Smooth muscle cell of the brain vasculature (primary cell): ENCODE measurements at regions not wholly inside any gene's neighbourhood (a gene's known extent, or its start where the extent isn't known, plus 50 kb on each side); places are given as distances from the start of the nearest gene placed in this dataset.

Experiments
- DNase-seq: peaks from one replicate; pipeline ENCODE4 v3.0.0-alpha.2; 2012; ENCODE audit warnings: low read depth, low spot score

DNA sequence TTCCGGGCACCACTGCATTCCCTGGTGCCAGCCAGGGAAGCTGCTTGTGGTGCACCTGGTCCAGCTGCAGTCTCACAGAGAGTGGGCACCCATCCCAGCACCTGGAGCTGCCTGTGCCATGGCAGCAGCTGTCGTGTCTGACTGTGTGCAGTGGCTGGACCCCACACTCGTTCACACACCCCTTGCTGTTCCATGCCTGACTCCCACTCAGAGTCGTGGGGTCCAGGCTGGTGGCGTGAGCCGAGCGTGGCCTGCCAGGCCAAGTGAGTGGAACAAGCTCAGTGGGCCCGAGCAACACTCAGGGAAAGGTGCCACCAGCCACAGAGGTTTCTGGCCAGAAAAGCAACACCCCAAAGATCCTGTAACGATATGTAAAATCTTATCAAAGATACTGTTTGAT is 97.2 kb upstream of the KCNK1 start:
- DNase-seq: no peak

DNA sequence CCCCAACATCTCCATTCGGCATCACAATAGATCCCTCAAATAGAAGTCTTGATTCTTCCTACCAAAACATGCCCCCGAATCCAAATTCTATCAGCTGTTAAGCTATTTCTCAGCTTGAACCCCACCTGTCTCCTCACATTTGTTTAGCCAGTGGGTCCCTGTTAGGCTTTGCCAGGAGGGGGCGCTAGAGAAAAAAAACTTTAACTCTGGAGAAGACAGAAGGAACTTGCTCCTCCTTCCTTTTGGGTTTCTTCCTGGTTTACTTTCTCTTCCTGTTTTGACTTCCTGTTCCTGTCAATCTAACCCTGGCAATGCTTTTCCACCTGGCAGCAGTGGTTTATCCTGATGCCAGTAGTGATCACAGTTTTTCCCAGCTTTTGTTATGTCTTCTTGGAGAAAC is 95.6 kb upstream of the KCNK1 start:
- no peak for DNase-seq

- no peak for DNase-seq
These were observed 93.4 kb upstream of the KCNK1 start for GRCh38 chr1:233520261-233521191.

DNA sequence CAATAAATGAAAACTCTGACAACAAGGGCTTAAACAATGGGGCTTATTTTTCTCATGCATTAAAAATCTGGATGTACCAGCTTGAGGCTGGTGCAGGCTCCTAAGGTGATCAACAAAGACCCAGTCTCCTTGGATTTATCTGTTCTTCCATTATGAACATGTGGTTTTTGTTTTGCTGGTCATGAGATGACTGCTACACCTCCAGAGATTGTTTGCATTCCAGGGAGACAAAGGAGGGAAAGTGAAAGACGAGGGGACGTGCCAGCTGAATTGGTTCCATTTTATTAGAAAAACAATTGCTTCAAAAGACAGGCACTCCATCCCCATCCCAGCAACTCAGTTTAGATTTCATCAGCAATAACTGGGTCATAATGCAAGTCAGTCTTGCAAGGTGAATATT is 90.9 kb upstream of the KCNK1 start:
- no peak for DNase-seq

DNA sequence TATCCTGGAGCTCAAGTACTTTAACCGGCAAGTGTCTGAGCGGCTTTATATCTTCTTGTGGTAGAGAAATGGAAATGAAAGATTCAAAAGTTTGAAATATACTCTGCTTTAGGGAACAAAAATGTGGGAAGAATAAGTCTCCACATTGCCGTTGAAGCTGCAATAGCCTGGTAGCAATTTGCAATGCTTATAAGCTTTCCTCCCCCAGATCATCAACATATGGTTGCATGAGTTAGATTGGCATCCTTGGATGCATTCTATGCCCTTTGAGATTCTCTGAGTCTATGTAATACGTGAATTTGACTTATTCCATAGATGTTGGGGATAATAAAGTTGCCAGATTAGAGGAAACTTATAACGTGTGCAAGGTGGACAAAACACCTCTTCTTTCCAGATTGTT is 86.1 kb upstream of the KCNK1 start:
- no peak for DNase-seq

- DNase-seq: no peak
These were observed 83.1 kb upstream of the KCNK1 start for GRCh38 chr1:233530665-233531386.

DNA sequence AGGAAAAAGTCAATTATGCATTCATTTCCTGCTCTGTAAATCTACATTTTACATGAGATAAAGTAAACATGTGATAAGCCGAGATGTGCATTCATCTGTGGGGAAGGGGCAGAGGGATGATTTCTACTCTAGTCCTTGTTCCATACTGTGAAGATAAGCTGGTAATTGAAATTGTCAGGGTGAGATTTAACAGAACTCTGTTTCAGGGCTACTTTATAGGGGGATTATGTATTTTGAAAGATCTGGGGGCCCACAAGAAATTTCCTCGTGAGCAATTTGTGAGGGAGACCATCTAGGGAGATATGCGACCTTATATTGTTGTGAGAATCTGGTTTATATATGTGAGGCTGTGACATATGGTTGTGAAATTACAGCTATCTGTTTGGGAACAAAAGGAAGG is 73.1 kb upstream of the KCNK1 start:
- no peak for DNase-seq

- DNase-seq: no peak
These were observed 70.3 kb upstream of the KCNK1 start for GRCh38 chr1:233543338-233544255.

- DNase-seq: no peak
These were observed 69.6 kb upstream of the KCNK1 start for GRCh38 chr1:233544304-233544703.

GRCh38 chr1:233547726-233548125 is 66.2 kb upstream of the KCNK1 start:
- no peak for DNase-seq

GRCh38 chr1:233549404-233549803 is 64.5 kb upstream of the KCNK1 start:
- no peak for DNase-seq

DNA sequence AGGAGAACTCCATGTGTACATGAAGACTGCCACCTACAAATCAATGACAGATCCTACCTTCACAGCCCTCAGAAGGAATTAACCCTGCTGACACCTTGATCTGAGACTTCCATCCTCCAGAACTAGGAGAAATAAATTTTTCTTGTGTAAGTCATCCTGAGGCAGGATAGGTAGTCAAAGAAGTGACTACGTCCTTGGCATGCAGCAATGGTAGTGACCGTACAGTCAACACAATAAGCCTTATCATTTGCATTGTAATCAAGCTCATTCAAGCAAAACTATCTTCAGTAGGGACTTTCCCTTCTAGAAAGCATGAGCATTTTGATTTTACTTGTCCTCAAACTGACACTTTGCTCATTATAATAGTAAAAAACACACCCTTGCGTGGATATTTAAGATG is 64.0 kb upstream of the KCNK1 start:
- no peak for DNase-seq

DNA sequence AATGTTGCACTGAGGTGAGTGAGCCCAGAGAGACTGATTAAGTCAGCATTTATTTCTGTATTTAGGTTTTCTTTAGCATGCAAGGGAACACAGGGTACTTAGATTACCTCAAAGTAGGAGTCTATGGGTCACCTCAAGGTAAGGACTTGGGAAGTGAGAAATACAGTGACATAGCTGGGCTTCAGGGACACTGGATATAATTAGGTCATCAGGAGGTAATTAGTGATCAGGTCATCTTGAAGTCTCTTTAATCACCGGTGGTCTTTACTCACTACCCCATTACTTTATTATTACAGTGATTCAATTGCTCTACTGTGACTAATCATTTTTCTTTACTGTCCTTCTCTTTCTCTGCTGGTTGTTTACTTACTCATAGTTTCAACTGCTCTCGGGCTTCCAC is 59.9 kb upstream of the KCNK1 start:
- DNase-seq: no peak

- no peak for DNase-seq
These were observed 52.0 kb upstream of the KCNK1 start for GRCh38 chr1:233561708-233562426.
